B cell (primary cell): ENCODE measurements at regions not wholly inside any gene's neighbourhood (a gene's known extent, or its start where the extent isn't known, plus 50 kb on each side); places are given as distances from the start of the nearest gene placed in this dataset.

ENCODE experiments used
- EZH2 ChIP-seq: IDR thresholded peaks from 2 replicates; pipeline ENCODE4 v1.6.1; 2012; ENCODE audit warnings: borderline replicate concordance, low read depth, mild to moderate bottlenecking, moderate library complexity, low read length; ENCODE audit not compliant: insufficient read depth, poor library complexity, severe bottlenecking
- TF ChIP-seq, protein P1 (sequence below): fragments of 200-600 bp; IDR thresholded peaks from one replicate; pipeline ENCODE4 v1.8.0; 2022; ENCODE audit warnings: antibody characterized with exemption, mild to moderate bottlenecking

DNA sequence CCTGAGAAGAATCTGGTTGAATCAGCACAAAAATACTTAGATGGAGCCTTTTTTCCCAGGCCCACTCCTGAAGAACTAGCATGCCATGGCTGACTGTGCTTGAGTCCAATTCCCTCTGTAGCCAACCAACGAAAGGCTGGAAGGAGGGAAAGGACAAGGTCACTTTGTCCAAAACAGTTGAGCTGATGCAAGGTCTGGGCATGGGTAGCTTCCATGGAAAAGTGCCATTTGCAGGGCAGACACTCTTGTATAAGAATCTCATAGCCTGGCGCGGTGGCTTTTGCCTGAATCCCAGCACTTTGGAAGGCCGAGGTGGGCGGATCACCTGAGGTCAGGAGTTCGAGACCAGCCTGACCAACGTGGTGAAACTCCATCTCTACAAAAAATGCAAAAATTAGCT lies 125.0 kb upstream of the LGSN start:
- TF ChIP-seq, protein P1, sequence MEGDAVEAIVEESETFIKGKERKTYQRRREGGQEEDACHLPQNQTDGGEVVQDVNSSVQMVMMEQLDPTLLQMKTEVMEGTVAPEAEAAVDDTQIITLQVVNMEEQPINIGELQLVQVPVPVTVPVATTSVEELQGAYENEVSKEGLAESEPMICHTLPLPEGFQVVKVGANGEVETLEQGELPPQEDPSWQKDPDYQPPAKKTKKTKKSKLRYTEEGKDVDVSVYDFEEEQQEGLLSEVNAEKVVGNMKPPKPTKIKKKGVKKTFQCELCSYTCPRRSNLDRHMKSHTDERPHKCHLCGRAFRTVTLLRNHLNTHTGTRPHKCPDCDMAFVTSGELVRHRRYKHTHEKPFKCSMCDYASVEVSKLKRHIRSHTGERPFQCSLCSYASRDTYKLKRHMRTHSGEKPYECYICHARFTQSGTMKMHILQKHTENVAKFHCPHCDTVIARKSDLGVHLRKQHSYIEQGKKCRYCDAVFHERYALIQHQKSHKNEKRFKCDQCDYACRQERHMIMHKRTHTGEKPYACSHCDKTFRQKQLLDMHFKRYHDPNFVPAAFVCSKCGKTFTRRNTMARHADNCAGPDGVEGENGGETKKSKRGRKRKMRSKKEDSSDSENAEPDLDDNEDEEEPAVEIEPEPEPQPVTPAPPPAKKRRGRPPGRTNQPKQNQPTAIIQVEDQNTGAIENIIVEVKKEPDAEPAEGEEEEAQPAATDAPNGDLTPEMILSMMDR = no peak
- TF ChIP-seq EZH2 = no peak
